Cardiac fibroblast (primary cell): ENCODE measurements at regions not wholly inside any gene's neighbourhood (a gene's known extent, or its start where the extent isn't known, plus 50 kb on each side); places are given as distances from the start of the nearest gene placed in this dataset.

Experiments
- DNase-seq, 2 donors: peaks; one replicate each; pipeline versions ENCODE4 v3.0.0 to v3.0.0-alpha.2; 2010; ENCODE audit warnings: low read depth in 2 of 2
- H3K4me3 ChIP-seq, 2 donors: replicated peaks in 1 of 2; 1 replicate in 1 of 2; 2 replicates in 1 of 2; pipeline ENCODE4 v1.5.1; 2011; ENCODE audit warnings: low read depth in 2 of 2, low read length in 2 of 2, mild to moderate bottlenecking in 2 of 2, moderate library complexity in 1 of 2
- TF ChIP-seq, protein P1 (sequence below): IDR thresholded peaks from one replicate; pipeline ENCODE4 v1.5.1; 2011; ENCODE audit warnings: low read depth, mild to moderate bottlenecking, low read length, inconsistent platforms

DNA sequence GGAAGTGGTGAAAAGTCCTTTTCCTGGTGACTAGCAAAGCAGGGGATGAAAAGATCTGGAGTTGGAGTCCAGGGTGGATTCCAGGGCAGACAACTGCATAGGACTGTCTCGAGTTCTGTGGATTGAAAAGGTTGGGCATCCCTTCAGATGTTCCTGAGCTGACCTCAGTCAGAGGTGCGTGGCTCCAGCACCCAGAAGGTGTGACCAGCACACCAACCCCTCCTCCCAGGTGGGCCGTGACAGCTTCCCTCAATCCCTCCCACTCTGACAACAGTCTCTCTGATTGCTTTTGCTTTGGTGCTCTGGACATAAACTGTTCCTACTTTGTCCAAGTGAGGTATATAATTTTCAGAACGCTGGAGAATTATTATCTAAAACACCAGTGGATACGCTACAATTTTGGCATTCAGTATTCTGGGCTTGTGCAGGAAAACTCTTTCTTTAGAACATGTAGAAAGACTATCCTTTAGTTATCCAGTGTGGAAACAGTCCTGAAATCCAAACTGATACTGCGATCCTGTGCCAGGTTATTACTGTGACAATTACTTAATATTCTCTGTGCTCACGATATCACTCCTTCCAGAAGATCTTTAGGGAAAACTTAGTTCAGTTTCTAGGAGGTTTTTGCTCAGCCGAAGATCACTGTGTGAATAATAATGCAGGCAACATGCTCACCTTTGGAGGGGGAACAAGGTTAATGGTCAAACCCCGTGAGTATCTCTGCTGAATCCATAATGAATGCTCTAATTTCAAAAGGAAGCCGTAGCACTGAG lies 87.9 kb downstream of the DAD1 start:
- H3K4me3 ChIP-seq: no peak overlapping the region
- no peak for DNase-seq
- TF ChIP-seq, protein P1, sequence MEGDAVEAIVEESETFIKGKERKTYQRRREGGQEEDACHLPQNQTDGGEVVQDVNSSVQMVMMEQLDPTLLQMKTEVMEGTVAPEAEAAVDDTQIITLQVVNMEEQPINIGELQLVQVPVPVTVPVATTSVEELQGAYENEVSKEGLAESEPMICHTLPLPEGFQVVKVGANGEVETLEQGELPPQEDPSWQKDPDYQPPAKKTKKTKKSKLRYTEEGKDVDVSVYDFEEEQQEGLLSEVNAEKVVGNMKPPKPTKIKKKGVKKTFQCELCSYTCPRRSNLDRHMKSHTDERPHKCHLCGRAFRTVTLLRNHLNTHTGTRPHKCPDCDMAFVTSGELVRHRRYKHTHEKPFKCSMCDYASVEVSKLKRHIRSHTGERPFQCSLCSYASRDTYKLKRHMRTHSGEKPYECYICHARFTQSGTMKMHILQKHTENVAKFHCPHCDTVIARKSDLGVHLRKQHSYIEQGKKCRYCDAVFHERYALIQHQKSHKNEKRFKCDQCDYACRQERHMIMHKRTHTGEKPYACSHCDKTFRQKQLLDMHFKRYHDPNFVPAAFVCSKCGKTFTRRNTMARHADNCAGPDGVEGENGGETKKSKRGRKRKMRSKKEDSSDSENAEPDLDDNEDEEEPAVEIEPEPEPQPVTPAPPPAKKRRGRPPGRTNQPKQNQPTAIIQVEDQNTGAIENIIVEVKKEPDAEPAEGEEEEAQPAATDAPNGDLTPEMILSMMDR: no peak

DNA sequence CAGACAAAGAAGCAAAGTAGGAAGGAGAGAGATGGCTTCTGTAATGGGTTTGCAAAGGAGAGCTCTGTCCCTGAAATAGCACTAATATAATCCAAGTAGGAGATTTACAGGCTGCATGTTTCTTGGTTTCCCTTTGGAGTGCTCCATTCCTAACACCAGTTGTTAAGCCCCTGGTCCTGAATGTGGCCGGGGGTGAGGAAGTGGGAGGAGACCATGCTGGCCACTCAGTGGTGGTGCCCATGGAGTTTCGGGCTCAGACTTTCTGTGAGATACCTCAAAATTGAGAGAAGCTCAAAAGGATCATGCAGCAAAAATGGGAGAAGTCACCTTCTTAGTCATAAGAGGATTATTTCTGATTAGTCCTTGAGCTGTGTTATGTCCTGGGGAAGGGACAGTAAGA lies 88.5 kb downstream of the DAD1 start:
- TF ChIP-seq, protein P1: no peak
- no peak overlapping the region for H3K4me3 ChIP-seq
- DNase-seq: no peak

DNA sequence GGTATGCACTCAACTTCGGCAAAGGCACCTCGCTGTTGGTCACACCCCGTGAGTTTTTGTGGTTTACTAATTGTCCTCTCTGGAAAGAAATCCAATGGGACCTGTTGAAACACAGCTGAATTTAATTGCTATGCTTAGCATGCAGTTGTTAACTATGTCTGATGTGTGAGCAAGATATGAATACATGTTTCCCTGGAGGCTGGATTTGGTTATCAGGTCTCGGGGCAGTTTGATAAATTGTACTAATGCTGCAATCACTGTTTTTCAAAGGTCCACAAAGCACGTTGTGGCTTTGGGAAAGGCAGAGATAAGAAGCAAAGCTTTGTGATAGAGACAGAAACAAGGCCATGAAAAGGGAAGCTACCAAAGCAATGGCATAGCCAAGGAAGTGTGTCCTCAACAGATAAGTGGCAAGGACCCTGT lies 91.3 kb downstream of the DAD1 start:
- TF ChIP-seq, protein P1: no peak
- no peak for DNase-seq
- no peak overlapping the region for H3K4me3 ChIP-seq

DNA sequence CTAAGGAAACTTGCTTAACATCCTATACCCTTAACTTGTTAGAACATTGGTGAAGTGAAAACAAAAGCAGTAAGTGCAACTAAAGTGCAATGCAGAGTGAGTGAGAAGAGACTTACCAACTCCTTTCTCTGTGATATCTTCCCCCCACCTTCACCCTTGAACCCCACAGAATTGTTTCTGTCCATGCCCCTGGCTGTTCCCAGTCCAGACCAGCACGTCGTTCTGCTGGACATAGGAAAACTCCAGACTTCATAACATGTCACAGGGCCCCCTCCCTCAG lies 91.9 kb downstream of the DAD1 start:
- H3K4me3 ChIP-seq: no peak overlapping the region
- TF ChIP-seq, protein P1: no peak
- no peak for DNase-seq

DNA sequence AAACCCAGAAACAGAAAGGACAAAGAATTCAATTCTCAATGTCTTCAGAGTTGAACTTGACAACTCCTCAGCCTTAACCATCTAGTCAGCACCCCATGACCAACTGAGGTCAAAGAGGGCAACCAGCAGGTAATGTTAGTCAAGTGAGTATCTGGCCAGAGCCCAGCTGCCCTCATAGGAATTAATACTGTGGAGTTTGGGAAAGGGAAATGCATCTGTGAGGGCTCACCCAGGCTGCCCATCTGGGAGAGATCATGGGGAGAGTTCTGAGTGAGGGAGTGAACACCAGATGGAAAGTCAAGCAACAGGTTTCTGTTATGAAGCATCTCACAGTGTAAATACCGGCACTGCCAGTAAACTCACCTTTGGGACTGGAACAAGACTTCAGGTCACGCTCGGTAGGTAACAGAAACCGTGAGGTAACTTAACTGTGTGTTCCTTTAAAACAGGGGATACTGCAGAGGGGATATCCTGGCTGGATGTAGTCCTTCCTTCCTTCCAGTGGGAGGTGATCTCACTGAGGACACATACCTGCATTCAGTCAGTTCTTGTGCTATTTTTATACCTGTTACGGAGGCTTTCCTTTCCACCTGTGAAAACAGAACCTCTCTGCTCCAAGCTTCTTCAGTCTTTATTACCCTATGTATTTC lies 94.4 kb downstream of the DAD1 start:
- DNase-seq: no peak
- TF ChIP-seq, protein P1: no peak
- no peak overlapping the region for H3K4me3 ChIP-seq

DNA sequence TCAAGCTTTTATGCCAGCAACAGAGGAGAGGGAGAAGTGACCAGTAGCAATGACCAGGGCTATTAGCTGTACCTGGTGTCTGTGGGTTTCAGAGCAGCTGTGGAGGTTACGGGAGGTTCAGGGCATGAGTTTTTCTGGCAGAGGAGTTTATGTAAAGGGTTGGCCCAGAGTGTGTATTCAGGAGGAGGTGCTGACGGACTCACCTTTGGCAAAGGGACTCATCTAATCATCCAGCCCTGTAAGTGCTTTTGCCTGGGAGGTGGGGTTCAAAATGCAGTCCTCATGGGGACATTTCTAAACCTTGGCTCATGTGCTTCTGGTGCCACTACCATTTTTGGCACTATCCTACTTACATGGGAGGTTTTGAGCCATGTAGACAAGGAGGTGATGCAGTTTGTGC lies 95.3 kb downstream of the DAD1 start:
- DNase-seq: no peak
- TF ChIP-seq, protein P1: no peak
- H3K4me3 ChIP-seq: no peak overlapping the region
